Endothelial cell of umbilical vein (primary cell): ENCODE measurements at regions not wholly inside any gene's neighbourhood (a gene's known extent, or its start where the extent isn't known, plus 50 kb on each side); places are given as distances from the start of the nearest gene placed in this dataset.

Source experiments
- BruUV-seq: library from RNA; stranded (reverse); fragments of 400-500 nt; replicated peaks from 2 replicates; lab custom pipeline; 2021; lab: Mats Ljungman, UMichigan
- CTCF ChIA-PET: fragments of 300-600, 350-600 bp; sonication (Branson Sonifier 250); formaldehyde crosslinking; loops from one replicate; lab custom pipeline; 2021; ENCODE audit warnings: antibody characterized with exemption, inconsistent platforms; lab: Charles Lee
- POLR2A ChIA-PET: fragments of 300-600, 350-600 bp; sonication (Branson Sonifier 250); formaldehyde crosslinking; loops from one replicate; lab custom pipeline; 2021; ENCODE audit warnings: antibody characterized with exemption, inconsistent platforms; lab: Charles Lee
- DNase-seq: peaks from one replicate; pipeline ENCODE4 v3.0.0-alpha.2; 2011; ENCODE audit warnings: low read depth, low spot score
- FAIRE-seq: peaks from 2 replicates; lab custom pipeline; 2011; peaks lifted over from hg19 to GRCh38; lab: Jason Lieb, UNC
- H2AFZ ChIP-seq: 2 replicates; pipeline ENCODE4 v1.6.0; 2012; ENCODE audit warnings: low read depth, low read length, control low read depth, inconsistent platforms
- H3K27ac ChIP-seq: 2 replicates; pipeline ENCODE4 v1.5.1; 2011; ENCODE audit warnings: low read depth, mild to moderate bottlenecking, control low read depth, low read length, moderate library complexity; ENCODE audit not compliant: insufficient read depth
- H3K27me3 ChIP-seq, 2 experiments: 2 replicates each; pipeline versions ENCODE4 v1.6.0 to v1.6.1; 2011; ENCODE audit warnings: low read length in 2 of 2, mixed read lengths in 1 of 2; ENCODE audit not compliant: control insufficient read depth in 2 of 2, insufficient read depth in 2 of 2
- H3K36me3 ChIP-seq, 2 experiments: 2 replicates in 1 of 2; 3 replicates in 1 of 2; pipeline ENCODE4 v1.5.1; 2011; ENCODE audit warnings: low read length in 2 of 2, mild to moderate bottlenecking in 1 of 2, moderate library complexity in 1 of 2; ENCODE audit not compliant: control insufficient read depth in 2 of 2, insufficient read depth in 2 of 2; ENCODE audit errors: extremely low read depth in 1 of 2
- H3K4me1 ChIP-seq: 3 replicates; pipeline ENCODE4 v1.5.1; 2011; ENCODE audit warnings: mild to moderate bottlenecking, low read length; ENCODE audit not compliant: control insufficient read depth, insufficient read depth; ENCODE audit errors: extremely low read depth
- H3K4me2 ChIP-seq: 2 replicates; pipeline ENCODE4 v1.6.1; 2011; ENCODE audit warnings: low read length, control low read depth, mixed read lengths; ENCODE audit not compliant: insufficient read depth
- H3K4me3 ChIP-seq, 3 experiments: fragments of 200-600 bp in 1 of 3; sonication (generic), shearing (Covaris generic) in 1 of 3; replicated peaks in 1 of 3; 2 replicates each; pipeline ENCODE4 v1.5.1; 2011 to 2016; ENCODE audit warnings: control low read depth in 3 of 3, low read length in 3 of 3, mild to moderate bottlenecking in 2 of 3, inconsistent platforms in 1 of 3, low read depth in 1 of 3, moderate library complexity in 1 of 3; ENCODE audit not compliant: insufficient read depth in 1 of 3
- H3K79me2 ChIP-seq: 2 replicates; pipeline ENCODE4 v1.6.0; 2012; ENCODE audit warnings: low read length, inconsistent platforms; ENCODE audit not compliant: control insufficient read depth, insufficient read depth
- H3K9ac ChIP-seq: replicated peaks from 2 replicates; pipeline ENCODE3; 2011; ENCODE audit warnings: low read length, control low read depth; ENCODE audit not compliant: insufficient read depth; ENCODE audit errors: extremely low read depth
- H3K9me1 ChIP-seq: replicated peaks from 3 replicates; pipeline ENCODE4 v1.6.0; 2011; ENCODE audit warnings: mild to moderate bottlenecking, low read length; ENCODE audit not compliant: control insufficient read depth, insufficient read depth; ENCODE audit errors: extremely low read depth
- H3K9me3 ChIP-seq: replicated peaks from 2 replicates; pipeline ENCODE4 v1.5.1; 2012; ENCODE audit warnings: low read length, inconsistent platforms; ENCODE audit not compliant: control insufficient read depth, insufficient read depth
- H4K20me1 ChIP-seq: replicated peaks from 2 replicates; pipeline ENCODE3; 2011; ENCODE audit warnings: mild to moderate bottlenecking, low read length; ENCODE audit not compliant: control insufficient read depth, insufficient read depth; ENCODE audit errors: extremely low read depth
- CTCF ChIP-seq, 2 donors: IDR thresholded peaks; 1 replicate in 1 of 2; 2 replicates in 1 of 2; pipeline ENCODE4 v1.5.1; 2011; ENCODE audit warnings: low read length in 2 of 2, mild to moderate bottlenecking in 2 of 2, moderate library complexity in 2 of 2, control low read depth in 1 of 2, inconsistent platforms in 1 of 2, low read depth in 1 of 2; ENCODE audit not compliant: insufficient read depth in 1 of 2; ENCODE audit errors: extremely low read depth in 1 of 2
- EZH2 ChIP-seq: IDR thresholded peaks from 2 replicates; pipeline ENCODE4 v1.6.1; 2012; ENCODE audit warnings: borderline replicate concordance, low read depth, mild to moderate bottlenecking, moderate library complexity, low read length, inconsistent platforms; ENCODE audit not compliant: severe bottlenecking
- MAX ChIP-seq: IDR thresholded peaks from 2 replicates; pipeline ENCODE4 v1.6.1; 2011; ENCODE audit not compliant: insufficient read depth, insufficient read length
- POLR2AphosphoS5 ChIP-seq: IDR thresholded peaks from 2 replicates; pipeline ENCODE4 v1.6.1; 2012; ENCODE audit warnings: low read depth, mild to moderate bottlenecking, control low read depth, low read length, moderate library complexity; ENCODE audit not compliant: insufficient read depth
- dilution Hi-C: fragments of 300-500 bp; cut with MboI; formaldehyde crosslinking; loops from one replicate; pipeline ENCODE4 v1.15.0; 2019; ENCODE audit warnings: low sequenced_read_pairs; ENCODE audit not compliant: extremely low pct_ligation_motif_present
- intact Hi-C: fragments of 100-400 bp; cut with micrococcal nuclease; formaldehyde crosslinking; loops from one replicate; pipeline ENCODE4 v1.10.0; 2022

GRCh38 chr16:73505577-73505976 is 457.6 kb upstream of the ZFHX3 start:
- no peaks in the 10 kb centered on the region for H4K20me1 ChIP-seq
- H3K9me1 ChIP-seq, result no peaks in the 10 kb centered on the region
- ChIA-PET POLR2A (no interaction called here), CTCF (no interaction called here)
- BruUV-seq, result no TSS peak
- intact Hi-C loops, result no loop called here
- no peaks in the 10 kb centered on the region for H3K4me1 ChIP-seq
- H2AFZ ChIP-seq, result no peak overlapping the region
- H3K36me3 ChIP-seq, result no peaks in the 10 kb centered on the region
- no peak overlapping the region for H3K4me2 ChIP-seq
- H3K79me2 ChIP-seq, result no peaks in the 10 kb centered on the region
- no peak overlapping the region for H3K27ac ChIP-seq
- H3K4me3 ChIP-seq, result no peak overlapping the region
- H3K27me3 ChIP-seq, result no peaks in the 10 kb centered on the region
- no peak overlapping the region for H3K9ac ChIP-seq
- DNase-seq (no peak), FAIRE-seq (no peak)
- dilution Hi-C loops, result no loop called here
- H3K9me3 ChIP-seq, result no peaks in the 10 kb centered on the region
- TF ChIP-seq MAX (no peak), CTCF (IDR thresholded peaks at IDR 0.05; ENCODE audit: extremely low read depth in 1 of 2, insufficient read depth in 1 of 2, low read depth in 1 of 2, low read length in 2 of 2) (no peak), POLR2AphosphoS5 (no peak), EZH2 (no peak)
